GM18858 (cell line): ENCODE measurements at regions not wholly inside any gene's neighbourhood (a gene's known extent, or its start where the extent isn't known, plus 50 kb on each side); places are given as distances from the start of the nearest gene placed in this dataset.
"Not testable (repeated sequence)": the region's sequence is repeated elsewhere in the genome, so short reads cannot be mapped to it uniquely, and the experiment has no call there.

Experiments
- ATAC-seq: cut with Tn5 transposase; IDR thresholded peaks from one replicate; pipeline ENCODE4 v1.9.1; 2021; ENCODE audit not compliant: unreplicated experiment

GRCh38 chr4:123133397-123134050 is 211.1 kb upstream of the NUDT6 start:
- peak; percentile 86 for ATAC-seq

GRCh38 chr4:123144616-123145015 is 222.2 kb upstream of the NUDT6 start:
- no peak for ATAC-seq

GRCh38 chr4:123158576-123158975 is 236.2 kb upstream of the NUDT6 start:
- no peak for ATAC-seq

- no peak for ATAC-seq
These were observed 237.1 kb upstream of the NUDT6 start for GRCh38 chr4:123159479-123159878.

- no peak for ATAC-seq
These were observed 233.7 kb upstream of the SPRY1 start for GRCh38 chr4:123162859-123163258.

- ATAC-seq, result no peak
These were observed 233.1 kb upstream of the SPRY1 start for GRCh38 chr4:123163501-123163900.

GRCh38 chr4:123166023-123166422 is 230.6 kb upstream of the SPRY1 start:
- ATAC-seq, result no peak

- ATAC-seq, result no peak
These were observed 228.7 kb upstream of the SPRY1 start for GRCh38 chr4:123167931-123168330.

- no peak for ATAC-seq
These were observed 227.8 kb upstream of the SPRY1 start for GRCh38 chr4:123168812-123169211.

- ATAC-seq, result no peak
These were observed 225.8 kb upstream of the SPRY1 start for GRCh38 chr4:123170843-123171242.

- no peak for ATAC-seq
These were observed 220.0 kb upstream of the SPRY1 start for GRCh38 chr4:123176605-123177004.

- ATAC-seq, result no peak
These were observed 214.3 kb upstream of the SPRY1 start for GRCh38 chr4:123182289-123182688.

- ATAC-seq, result no peak
These were observed 213.3 kb upstream of the SPRY1 start for GRCh38 chr4:123183308-123183707.

- ATAC-seq, result not testable (repeated sequence)
These were observed 212.8 kb upstream of the SPRY1 start for GRCh38 chr4:123183754-123184153.

- ATAC-seq, result no peak
These were observed 209.9 kb upstream of the SPRY1 start for GRCh38 chr4:123186731-123187130.

GRCh38 chr4:123190176-123190575 is 206.4 kb upstream of the SPRY1 start:
- ATAC-seq, result no peak

- ATAC-seq, result no peak
These were observed 204.9 kb upstream of the SPRY1 start for GRCh38 chr4:123191728-123192127.

GRCh38 chr4:123193802-123194367 is 202.7 kb upstream of the SPRY1 start:
- no peak for ATAC-seq

GRCh38 chr4:123198706-123199105 is 197.9 kb upstream of the SPRY1 start:
- no peak for ATAC-seq

GRCh38 chr4:123200051-123200940 is 196.3 kb upstream of the SPRY1 start:
- no peak for ATAC-seq

- no peak for ATAC-seq
These were observed 191.9 kb upstream of the SPRY1 start for GRCh38 chr4:123204737-123205136.

GRCh38 chr4:123206016-123206415 is 190.6 kb upstream of the SPRY1 start:
- ATAC-seq, result no peak
